SK-N-SH treated with all-trans-retinoic acid at 6 μM for 48 hours (cell line): ENCODE measurements at regions not wholly inside any gene's neighbourhood (a gene's known extent, or its start where the extent isn't known, plus 50 kb on each side); places are given as distances from the start of the nearest gene placed in this dataset.

Experiments
- ATAC-seq: fragments of 200-7000 bp; cut with Tn5 transposase; 3 replicates; pipeline ENCODE4 v1.9.1; 2020; ENCODE audit warnings: mild to moderate bottlenecking, moderate library complexity
- ARNTL ChIP-seq: fragments of 450-650 bp; formaldehyde crosslinking; IDR thresholded peaks from 2 replicates; pipeline ENCODE4 v1.5.0; 2020; ENCODE audit warnings: low read depth, mild to moderate bottlenecking, moderate library complexity, borderline replicate concordance
- BACH2 ChIP-seq: fragments of 250-450 bp; sonication (Bioruptor Pico); IDR thresholded peaks from 2 replicates; pipeline ENCODE4 v1.9.0; 2021; ENCODE audit warnings: mild to moderate bottlenecking, borderline replicate concordance
- CREB5 ChIP-seq: fragments of 250-450 bp; sonication (Bioruptor Pico); IDR thresholded peaks from 2 replicates; pipeline ENCODE4 v1.5.1; 2020; ENCODE audit warnings: low read depth, mild to moderate bottlenecking, moderate library complexity
- CSDC2 ChIP-seq: fragments of 250-450 bp; sonication (Bioruptor Pico); IDR thresholded peaks from 2 replicates; pipeline ENCODE4 v1.5.0; 2020; ENCODE audit warnings: mild to moderate bottlenecking, moderate library complexity
- CSRNP3 ChIP-seq: fragments of 250-450 bp; sonication (Bioruptor Pico); IDR thresholded peaks from 2 replicates; pipeline ENCODE4 v1.5.1; 2021; ENCODE audit warnings: mild to moderate bottlenecking, moderate library complexity
- ESRRG ChIP-seq: fragments of 250-450 bp; sonication (Bioruptor Pico); IDR thresholded peaks from 2 replicates; pipeline ENCODE4 v1.6.1; 2021; ENCODE audit warnings: mild to moderate bottlenecking
- ISL1 ChIP-seq: fragments of 250-450 bp; sonication (Bioruptor Pico); IDR thresholded peaks from 2 replicates; pipeline ENCODE4 v2.1.2; 2022; ENCODE audit warnings: mild to moderate bottlenecking, moderate library complexity
- OSR1 ChIP-seq: fragments of 250-450 bp; sonication (Bioruptor Pico); IDR thresholded peaks from 2 replicates; pipeline ENCODE4 v1.8.0; 2022; ENCODE audit warnings: moderate library complexity, mild to moderate bottlenecking, inconsistent platforms
- PATZ1 ChIP-seq: fragments of 250-450 bp; sonication (Bioruptor Pico); IDR thresholded peaks from 2 replicates; pipeline ENCODE4 v1.8.0; 2020; ENCODE audit warnings: mild to moderate bottlenecking, moderate library complexity, borderline replicate concordance
- PPARA ChIP-seq: fragments of 250-450 bp; sonication (Bioruptor Pico); IDR thresholded peaks from 2 replicates; pipeline ENCODE4 v1.5.0; 2020; ENCODE audit warnings: mild to moderate bottlenecking, borderline replicate concordance
- SNAI2 ChIP-seq: fragments of 250-450 bp; sonication (Bioruptor Pico); IDR thresholded peaks from 2 replicates; pipeline ENCODE4 v1.5.0; 2020; ENCODE audit warnings: mild to moderate bottlenecking, moderate library complexity
- TCF4 ChIP-seq: fragments of 250-450 bp; sonication (Bioruptor Pico); IDR thresholded peaks from 2 replicates; pipeline ENCODE4 v1.8.0; 2021; ENCODE audit warnings: mild to moderate bottlenecking, moderate library complexity, borderline replicate concordance
- TSHZ2 ChIP-seq: fragments of 250-450 bp; sonication (Bioruptor Pico); IDR thresholded peaks from 2 replicates; pipeline ENCODE4 v1.5.0; 2020; ENCODE audit warnings: mild to moderate bottlenecking, moderate library complexity
- ZC3H10 ChIP-seq: fragments of 250-450 bp; sonication (Bioruptor Pico); IDR thresholded peaks from 2 replicates; pipeline ENCODE4 v1.5.1; 2021; ENCODE audit warnings: mild to moderate bottlenecking, moderate library complexity
- ZFP3 ChIP-seq: fragments of 250-450 bp; sonication (Bioruptor Pico); IDR thresholded peaks from 2 replicates; pipeline ENCODE4 v1.5.0; 2020; ENCODE audit warnings: mild to moderate bottlenecking, moderate library complexity
- ZFP30 ChIP-seq: fragments of 450-650 bp; formaldehyde crosslinking; IDR thresholded peaks from 2 replicates; pipeline ENCODE4 v1.5.0; 2022; ENCODE audit warnings: mild to moderate bottlenecking, moderate library complexity
- ZNF565 ChIP-seq: fragments of 450-650 bp; formaldehyde crosslinking; conservative IDR thresholded peaks from 2 replicates; pipeline ENCODE4 v1.5.0; 2020; ENCODE audit warnings: low read depth, mild to moderate bottlenecking, moderate library complexity
- ZNF70 ChIP-seq: fragments of 450-650 bp; formaldehyde crosslinking; IDR thresholded peaks from 2 replicates; pipeline ENCODE4 v1.5.0; 2020; ENCODE audit warnings: mild to moderate bottlenecking, moderate library complexity

- no peak for ATAC-seq
- TF ChIP-seq ESRRG (CRISPR knock-in tag) (no peak), ZNF70 (CRISPR knock-in tag) (no peak), OSR1 (no peak), CSRNP3 (CRISPR knock-in tag) (no peak), ZFP30 (no peak), SNAI2 (no peak), ZNF565 (CRISPR knock-in tag) (no peak), TCF4 (CRISPR knock-in tag) (no peak), TSHZ2 (CRISPR knock-in tag) (no peak)
These were observed 242.5 kb upstream of the CAND1 start for GRCh38 chr12:67026487-67027246.

GRCh38 chr12:67028529-67028928 is 240.6 kb upstream of the CAND1 start:
- TF ChIP-seq CSDC2 (CRISPR knock-in tag) (no peak), PPARA (no peak), ZNF70 (CRISPR knock-in tag) (no peak), SNAI2 (no peak)
- ATAC-seq = no peak

- TF ChIP-seq CSRNP3 (CRISPR knock-in tag) (no peak), CREB5 (CRISPR knock-in tag) (no peak), TCF4 (CRISPR knock-in tag) (no peak), BACH2 (CRISPR knock-in tag) (no peak)
- no peak for ATAC-seq
These were observed 234.9 kb upstream of the CAND1 start for GRCh38 chr12:67034110-67034879.

- TF ChIP-seq ISL1 (no peak), PATZ1 (CRISPR knock-in tag) (no peak)
- no peak for ATAC-seq
These were observed 234.0 kb upstream of the CAND1 start for GRCh38 chr12:67035121-67035520.

GRCh38 chr12:67038486-67038885 is 230.7 kb upstream of the CAND1 start:
- no peak for ATAC-seq
- TF ChIP-seq ARNTL (CRISPR knock-in tag) = no peak
- TF ChIP-seq CREB5 (CRISPR knock-in tag) = no peak
- no peak for TF ChIP-seq ZNF565 (CRISPR knock-in tag)
- no peak for TF ChIP-seq PPARA
- TF ChIP-seq ZFP3 (CRISPR knock-in tag) = no peak
- no peak for TF ChIP-seq OSR1
- no peak for TF ChIP-seq TSHZ2 (CRISPR knock-in tag)
- no peak for TF ChIP-seq ZC3H10
- no peak for TF ChIP-seq ZFP30
